HepG2 (cell line): ENCODE measurements at regions not wholly inside any gene's neighbourhood (a gene's known extent, or its start where the extent isn't known, plus 50 kb on each side); places are given as distances from the start of the nearest gene placed in this dataset.

Experiments used
- ARHGAP35 ChIP-seq: sonication (generic); formaldehyde crosslinking; IDR thresholded peaks from 2 replicates; pipeline ENCODE4 v1.9.0; 2022; ENCODE audit warnings: mild to moderate bottlenecking, inconsistent platforms, moderate library complexity, missing genetic modification reagents, borderline replicate concordance
- FOXM1 ChIP-seq: sonication (generic); formaldehyde crosslinking; IDR thresholded peaks from 2 replicates; pipeline ENCODE4 v1.5.0; 2020; ENCODE audit warnings: missing genetic modification reagents
- GFI1 ChIP-seq: sonication (generic); formaldehyde crosslinking; IDR thresholded peaks from 2 replicates; pipeline ENCODE4 v1.5.0; 2020; ENCODE audit warnings: missing genetic modification reagents, mild to moderate bottlenecking, borderline replicate concordance
- HNRNPUL1 ChIP-seq: fragments of 200-400 bp; formaldehyde crosslinking; IDR thresholded peaks from 2 replicates; pipeline ENCODE4 v1.6.1; 2017; ENCODE audit warnings: low read depth, mild to moderate bottlenecking, low read length, moderate library complexity
- IRF1 ChIP-seq: sonication (generic); formaldehyde crosslinking; IDR thresholded peaks from 2 replicates; pipeline ENCODE4 v1.4.0; 2020; ENCODE audit warnings: low read depth, mild to moderate bottlenecking, missing genetic modification reagents
- MAZ ChIP-seq, 2 experiments: sonication (generic) in 1 of 2; formaldehyde crosslinking in 1 of 2; IDR thresholded peaks; 2 replicates each; pipeline versions ENCODE4 v1.5.0 to v1.6.1; 2012 to 2020; ENCODE audit warnings: low read depth in 2 of 2, mild to moderate bottlenecking in 2 of 2, borderline replicate concordance in 1 of 2, improper control_type of control experiment in 1 of 2, low read length in 1 of 2, missing genetic modification reagents in 1 of 2, moderate library complexity in 1 of 2
- NFKBIZ ChIP-seq: IDR thresholded peaks from 2 replicates; pipeline ENCODE4 v1.6.1; 2018; ENCODE audit warnings: missing genetic modification reagents, missing compliant biosample characterization
- NONO ChIP-seq, 2 experiments: fragments of 450-650 bp in 1 of 2; sonication (generic) in 1 of 2; formaldehyde crosslinking in 1 of 2; IDR thresholded peaks in 1 of 2; conservative IDR thresholded peaks in 1 of 2; 2 replicates each; pipeline versions ENCODE4 v1.6.1 to v1.8.0; 2017 to 2022; ENCODE audit warnings: mild to moderate bottlenecking in 1 of 2, missing genetic modification reagents in 1 of 2, moderate library complexity in 1 of 2
- PAWR ChIP-seq: sonication (generic); formaldehyde crosslinking; IDR thresholded peaks from 2 replicates; pipeline ENCODE4 v1.4.0; 2020; ENCODE audit warnings: missing genetic modification reagents, mild to moderate bottlenecking, borderline replicate concordance
- PCBP2 ChIP-seq: fragments of 200-400 bp; formaldehyde crosslinking; optimal IDR thresholded peaks from 2 replicates; pipeline ENCODE3; 2018; ENCODE audit warnings: low read length, low read depth; ENCODE audit not compliant: poor library complexity, severe bottlenecking
- RFX1 ChIP-seq: fragments of 450-650 bp; IDR thresholded peaks from 2 replicates; pipeline ENCODE4 v1.6.1; 2017
- TP53 ChIP-seq: sonication (generic); formaldehyde crosslinking; conservative IDR thresholded peaks from 2 replicates; pipeline ENCODE4 v1.4.0; 2020; ENCODE audit warnings: missing genetic modification reagents
- ZBTB1 ChIP-seq: sonication (generic); formaldehyde crosslinking; IDR thresholded peaks from 2 replicates; pipeline ENCODE4 v1.4.0; 2020; ENCODE audit warnings: missing genetic modification reagents, borderline replicate concordance
- ZNF30 ChIP-seq: sonication (generic); formaldehyde crosslinking; IDR thresholded peaks from 2 replicates; pipeline ENCODE4 v1.5.0; 2020; ENCODE audit warnings: mild to moderate bottlenecking, missing genetic modification reagents
- ZNF343 ChIP-seq: sonication (generic); formaldehyde crosslinking; IDR thresholded peaks from 2 replicates; pipeline ENCODE4 v1.4.0; 2020; ENCODE audit warnings: mild to moderate bottlenecking, missing genetic modification reagents
- ZNF777 ChIP-seq: sonication (generic); formaldehyde crosslinking; IDR thresholded peaks from 2 replicates; pipeline ENCODE4 v1.4.0; 2020; ENCODE audit warnings: missing genetic modification reagents
- ZZZ3 ChIP-seq: sonication (generic); formaldehyde crosslinking; IDR thresholded peaks from 2 replicates; pipeline ENCODE4 v1.4.0; 2020; ENCODE audit warnings: missing genetic modification reagents, mild to moderate bottlenecking, borderline replicate concordance
- TF ChIP-seq, protein P1 (sequence below): IDR thresholded peaks from 2 replicates; pipeline ENCODE4 v1.6.1; 2016; ENCODE audit warnings: missing biosample characterization, missing genetic modification reagents, low read depth
- TF ChIP-seq, protein P2 (sequence below): sonication (generic); formaldehyde crosslinking; IDR thresholded peaks from 2 replicates; pipeline ENCODE4 v1.4.0; 2020; ENCODE audit warnings: missing genetic modification reagents, borderline replicate concordance
- TF ChIP-seq, protein P3 (sequence below): sonication (generic); formaldehyde crosslinking; IDR thresholded peaks from 2 replicates; pipeline ENCODE4 v1.8.1; 2023; ENCODE audit warnings: mild to moderate bottlenecking, missing genetic modification reagents, borderline replicate concordance
- TF ChIP-seq, protein P4 (sequence below), 2 experiments: fragments of 450-650 bp in 1 of 2; sonication (generic) in 1 of 2; formaldehyde crosslinking; IDR thresholded peaks; 2 replicates each; pipeline versions ENCODE4 v1.5.0 to v1.8.0; 2020 to 2022; ENCODE audit warnings: mild to moderate bottlenecking in 1 of 2, missing genetic modification reagents in 1 of 2

- TF ChIP-seq, protein P1, sequence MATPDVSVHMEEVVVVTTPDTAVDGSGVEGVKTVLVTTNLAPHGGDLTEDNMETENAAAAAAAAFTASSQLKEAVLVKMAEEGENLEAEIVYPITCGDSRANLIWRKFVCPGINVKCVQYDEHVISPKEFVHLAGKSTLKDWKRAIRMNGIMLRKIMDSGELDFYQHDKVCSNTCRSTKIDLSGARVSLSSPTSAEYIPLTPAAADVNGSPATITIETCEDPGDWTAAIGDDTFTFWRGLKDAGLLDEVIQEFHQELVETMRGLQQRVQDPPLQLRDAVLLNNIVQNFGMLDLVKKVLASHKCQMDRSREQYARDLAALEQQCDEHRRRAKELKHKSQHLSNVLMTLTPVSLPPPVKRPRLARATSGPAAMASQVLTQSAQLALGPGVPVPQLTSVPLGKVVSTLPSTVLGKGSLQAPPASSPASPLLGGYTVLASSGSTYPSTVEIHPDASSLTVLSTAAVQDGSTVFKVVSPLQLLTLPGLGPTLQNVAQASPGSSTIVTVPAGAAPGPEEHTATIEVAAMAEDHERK (CRISPR knock-in tag) = no peak
- TF ChIP-seq MAZ (IDR thresholded peaks at IDR 0.05; ENCODE audit: borderline replicate concordance, low read depth, low read length) = no peak
- TF ChIP-seq MAZ (CRISPR knock-in tag; IDR thresholded peaks at IDR 0.05; ENCODE audit: low read depth) = peak; percentile 55; the same call in 1 of the 2 replicates
- TF ChIP-seq, protein P2, sequence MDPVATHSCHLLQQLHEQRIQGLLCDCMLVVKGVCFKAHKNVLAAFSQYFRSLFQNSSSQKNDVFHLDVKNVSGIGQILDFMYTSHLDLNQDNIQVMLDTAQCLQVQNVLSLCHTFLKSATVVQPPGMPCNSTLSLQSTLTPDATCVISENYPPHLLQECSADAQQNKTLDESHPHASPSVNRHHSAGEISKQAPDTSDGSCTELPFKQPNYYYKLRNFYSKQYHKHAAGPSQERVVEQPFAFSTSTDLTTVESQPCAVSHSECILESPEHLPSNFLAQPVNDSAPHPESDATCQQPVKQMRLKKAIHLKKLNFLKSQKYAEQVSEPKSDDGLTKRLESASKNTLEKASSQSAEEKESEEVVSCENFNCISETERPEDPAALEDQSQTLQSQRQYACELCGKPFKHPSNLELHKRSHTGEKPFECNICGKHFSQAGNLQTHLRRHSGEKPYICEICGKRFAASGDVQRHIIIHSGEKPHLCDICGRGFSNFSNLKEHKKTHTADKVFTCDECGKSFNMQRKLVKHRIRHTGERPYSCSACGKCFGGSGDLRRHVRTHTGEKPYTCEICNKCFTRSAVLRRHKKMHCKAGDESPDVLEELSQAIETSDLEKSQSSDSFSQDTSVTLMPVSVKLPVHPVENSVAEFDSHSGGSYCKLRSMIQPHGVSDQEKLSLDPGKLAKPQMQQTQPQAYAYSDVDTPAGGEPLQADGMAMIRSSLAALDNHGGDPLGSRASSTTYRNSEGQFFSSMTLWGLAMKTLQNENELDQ (CRISPR knock-in tag) = no peak
- no peak for TF ChIP-seq ZBTB1 (CRISPR knock-in tag)
- TF ChIP-seq TP53 (CRISPR knock-in tag) = 0 out of 2 replicates have a peak, but pooled peaks have one; percentile 42
- TF ChIP-seq NFKBIZ (CRISPR knock-in tag) = peak; percentile 95
- no peak for TF ChIP-seq PAWR
- no peak for TF ChIP-seq HNRNPUL1
- no peak for TF ChIP-seq ZNF343 (CRISPR knock-in tag)
- no peak for TF ChIP-seq IRF1
- TF ChIP-seq, protein P3, sequence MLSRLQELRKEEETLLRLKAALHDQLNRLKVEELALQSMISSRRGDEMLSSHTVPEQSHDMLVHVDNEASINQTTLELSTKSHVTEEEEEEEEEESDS (CRISPR knock-in tag) = no peak
- 0 out of 2 replicates have a peak, but pooled peaks have one; percentile 59 for TF ChIP-seq ARHGAP35 (CRISPR knock-in tag)
- no peak for TF ChIP-seq FOXM1 (CRISPR knock-in tag)
- TF ChIP-seq ZNF30 (CRISPR knock-in tag) = no peak
- no peak for TF ChIP-seq ZZZ3 (CRISPR knock-in tag)
- no peak for TF ChIP-seq ZNF777 (CRISPR knock-in tag)
- TF ChIP-seq RFX1 = no peak
- TF ChIP-seq GFI1 (CRISPR knock-in tag) = peak; percentile 90
- TF ChIP-seq, protein P4, sequence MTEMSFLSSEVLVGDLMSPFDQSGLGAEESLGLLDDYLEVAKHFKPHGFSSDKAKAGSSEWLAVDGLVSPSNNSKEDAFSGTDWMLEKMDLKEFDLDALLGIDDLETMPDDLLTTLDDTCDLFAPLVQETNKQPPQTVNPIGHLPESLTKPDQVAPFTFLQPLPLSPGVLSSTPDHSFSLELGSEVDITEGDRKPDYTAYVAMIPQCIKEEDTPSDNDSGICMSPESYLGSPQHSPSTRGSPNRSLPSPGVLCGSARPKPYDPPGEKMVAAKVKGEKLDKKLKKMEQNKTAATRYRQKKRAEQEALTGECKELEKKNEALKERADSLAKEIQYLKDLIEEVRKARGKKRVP (CRISPR knock-in tag; IDR thresholded peaks at IDR 0.05) = peak in 1 of 2 experiments; percentile 79; a peak in 2 of 4 replicates
- TF ChIP-seq NONO (IDR thresholded peaks at IDR 0.05) = no peak
- peak; percentile 63; the same call in 1 of the 2 replicates for TF ChIP-seq NONO (CRISPR knock-in tag; conservative IDR thresholded peaks at IDR 0.05)
- no peak for TF ChIP-seq PCBP2
Observed at GRCh38 chr9:82560457-82560904, 502.5 kb downstream of the RASEF start (continued).
